ENCODE measurements at regions not wholly inside any gene's neighbourhood (a gene's known extent, or its start where the extent isn't known, plus 50 kb on each side); places are given as distances from the start of the nearest gene placed in this dataset.

- TF ChIP-seq, protein P1, sequence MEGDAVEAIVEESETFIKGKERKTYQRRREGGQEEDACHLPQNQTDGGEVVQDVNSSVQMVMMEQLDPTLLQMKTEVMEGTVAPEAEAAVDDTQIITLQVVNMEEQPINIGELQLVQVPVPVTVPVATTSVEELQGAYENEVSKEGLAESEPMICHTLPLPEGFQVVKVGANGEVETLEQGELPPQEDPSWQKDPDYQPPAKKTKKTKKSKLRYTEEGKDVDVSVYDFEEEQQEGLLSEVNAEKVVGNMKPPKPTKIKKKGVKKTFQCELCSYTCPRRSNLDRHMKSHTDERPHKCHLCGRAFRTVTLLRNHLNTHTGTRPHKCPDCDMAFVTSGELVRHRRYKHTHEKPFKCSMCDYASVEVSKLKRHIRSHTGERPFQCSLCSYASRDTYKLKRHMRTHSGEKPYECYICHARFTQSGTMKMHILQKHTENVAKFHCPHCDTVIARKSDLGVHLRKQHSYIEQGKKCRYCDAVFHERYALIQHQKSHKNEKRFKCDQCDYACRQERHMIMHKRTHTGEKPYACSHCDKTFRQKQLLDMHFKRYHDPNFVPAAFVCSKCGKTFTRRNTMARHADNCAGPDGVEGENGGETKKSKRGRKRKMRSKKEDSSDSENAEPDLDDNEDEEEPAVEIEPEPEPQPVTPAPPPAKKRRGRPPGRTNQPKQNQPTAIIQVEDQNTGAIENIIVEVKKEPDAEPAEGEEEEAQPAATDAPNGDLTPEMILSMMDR (IDR thresholded peaks at IDR 0.05), result peak in 1 of 9 donors; percentile 12
- DNase-seq, result no peak
- Histone ChIP-seq H3K4me3 (no peak overlapping the region), H3K9me3 (no peaks in the 10 kb centered on the region), H3K27me3 (no peaks in the 10 kb centered on the region), H3K27ac (no peak overlapping the region), H3K4me1 (peaks cover 0 to 10% (median 0%) of the 10 kb centered on the region in 9 donors), H3K36me3 (no peaks in the 10 kb centered on the region)
- 8 to 19% methylated on average over 1 of the region's 1 CpG for WGBS, 2 donors
- intact Hi-C loops (cut with DNase I), result no loop called here
- no peak for ATAC-seq
Observed at GRCh38 chr12:66903782-66904396, 225.0 kb upstream of the GRIP1 start.

GRCh38 chr12:66905201-66905600, 226.3 kb upstream of the GRIP1 start:
- H3K9me3 ChIP-seq, result no peaks in the 10 kb centered on the region
- peaks cover 0 to 9% (median 0%) of the 10 kb centered on the region in 9 donors for H3K4me1 ChIP-seq
- ATAC-seq (no peak), DNase-seq (no peak)
- TF ChIP-seq, protein P1 (IDR thresholded peaks at IDR 0.05), result no peak
- no peaks in the 10 kb centered on the region for H3K36me3 ChIP-seq
- H3K27ac ChIP-seq, result no peak overlapping the region
- no peaks in the 10 kb centered on the region for H3K27me3 ChIP-seq
- intact Hi-C loops (cut with DNase I), result no loop called here
- no peak overlapping the region for H3K4me3 ChIP-seq

DNA sequence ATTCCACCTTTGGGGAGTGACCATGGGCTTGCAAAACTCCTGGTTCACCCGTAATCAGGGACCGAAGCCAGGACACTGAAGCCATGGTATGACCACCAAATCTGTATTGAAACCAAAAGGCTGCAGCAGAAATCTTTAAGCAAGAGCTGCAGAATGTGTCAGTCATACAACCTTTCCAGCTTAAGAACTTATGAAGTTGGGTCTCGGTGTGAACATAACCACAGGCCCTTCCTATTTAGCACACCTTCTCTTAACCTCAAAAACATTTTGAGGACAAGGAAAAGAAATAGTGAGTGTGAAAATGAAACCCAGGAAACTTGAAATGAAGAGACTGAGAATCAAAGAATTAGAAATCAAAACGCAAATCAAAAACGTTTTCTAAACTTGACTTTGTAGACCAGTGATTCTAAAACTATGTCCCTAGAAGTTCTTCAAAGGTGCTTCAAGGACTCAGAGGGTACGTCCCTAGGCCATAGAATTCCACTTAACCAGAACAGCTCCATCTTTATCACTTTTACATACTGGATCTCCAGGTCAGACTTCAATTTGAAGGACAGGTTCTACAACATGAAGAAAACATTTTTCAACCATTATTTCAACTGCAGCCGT, 231.6 kb upstream of the GRIP1 start:
- Histone ChIP-seq H3K4me3 (no peak overlapping the region), H3K27me3 (no peaks in the 10 kb centered on the region), H3K27ac (no peak overlapping the region), H3K4me1 (no peaks in the 10 kb centered on the region), H3K36me3 (no peaks in the 10 kb centered on the region), H3K9me3 (no peaks in the 10 kb centered on the region)
- WGBS, 2 donors, result 87 to 88% methylated on average over 7 of the region's 7 CpGs
- TF ChIP-seq, protein P1 (IDR thresholded peaks at IDR 0.05), result no peak
- ATAC-seq (no peak), DNase-seq (no peak)
- intact Hi-C loops (cut with DNase I), result no loop called here

- 43% methylated on average over 6 of the region's 6 CpGs for WGBS, 2 donors
Observed at GRCh38 chr12:66915306-66915904, 236.5 kb upstream of the GRIP1 start.

More at GRCh38 chr12:66915306-66915904, 236.5 kb upstream of the GRIP1 start:
- Histone ChIP-seq H3K27ac (no peak overlapping the region), H3K27me3 (no peaks in the 10 kb centered on the region), H3K4me1 (no peaks in the 10 kb centered on the region), H3K9me3 (no peaks in the 10 kb centered on the region), H3K36me3 (no peaks in the 10 kb centered on the region), H3K4me3 (no peak overlapping the region)
- intact Hi-C loops (cut with DNase I), result no loop called here
- TF ChIP-seq, protein P1 (IDR thresholded peaks at IDR 0.05), result no peak
- DNase-seq (no peak), ATAC-seq (peak in 1 of 8 donors; percentile 41)

Data from heart right ventricle (tissue), 16 donors.